ENCODE measurements at regions not wholly inside any gene's neighbourhood (a gene's known extent, or its start where the extent isn't known, plus 50 kb on each side); places are given as distances from the start of the nearest gene placed in this dataset.

DNA sequence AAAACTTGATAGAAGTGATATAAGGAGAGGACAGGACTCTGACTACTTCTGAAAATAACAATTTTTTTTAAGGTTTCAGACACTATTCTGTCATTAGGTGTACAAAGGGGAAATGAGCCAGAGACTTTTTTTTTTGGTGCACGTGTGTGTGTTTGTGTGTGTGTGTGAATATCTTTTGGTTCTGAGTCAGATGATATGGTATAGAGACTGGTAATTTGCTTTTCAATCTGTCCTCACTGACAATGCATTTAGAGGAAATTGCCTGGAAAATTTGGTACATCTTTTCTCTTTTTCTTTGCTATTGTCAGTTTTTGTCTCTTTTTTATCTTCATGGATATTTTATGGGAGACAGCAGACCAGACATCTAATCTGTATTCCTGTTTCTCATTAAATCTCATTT lies 59.3 kb downstream of the DDIT4L start:
- DNase-seq (ENCODE audit: low read depth, low spot score) = no peak
- Histone ChIP-seq H3K36me3 (ENCODE audit: insufficient read depth, low read length) (no peaks in the 10 kb centered on the region), H3K4me3 (no peak overlapping the region), H3K9ac (ENCODE audit: insufficient read length) (no peak overlapping the region), H3K9me3 (ENCODE audit: low read depth, low read length) (no peaks in the 10 kb centered on the region), H3K27ac (no peak overlapping the region)
- TF ChIP-seq POLR2AphosphoS5 (IDR thresholded peaks at IDR 0.05; ENCODE audit: borderline replicate concordance, low read depth, low read length) (no peak), EZH2 (IDR thresholded peaks at IDR 0.05) (no peak), FOXP2 (optimal IDR thresholded peaks at IDR 0.05; ENCODE audit: control extremely low read depth, extremely low read length, insufficient read depth) (no peak)

DNA sequence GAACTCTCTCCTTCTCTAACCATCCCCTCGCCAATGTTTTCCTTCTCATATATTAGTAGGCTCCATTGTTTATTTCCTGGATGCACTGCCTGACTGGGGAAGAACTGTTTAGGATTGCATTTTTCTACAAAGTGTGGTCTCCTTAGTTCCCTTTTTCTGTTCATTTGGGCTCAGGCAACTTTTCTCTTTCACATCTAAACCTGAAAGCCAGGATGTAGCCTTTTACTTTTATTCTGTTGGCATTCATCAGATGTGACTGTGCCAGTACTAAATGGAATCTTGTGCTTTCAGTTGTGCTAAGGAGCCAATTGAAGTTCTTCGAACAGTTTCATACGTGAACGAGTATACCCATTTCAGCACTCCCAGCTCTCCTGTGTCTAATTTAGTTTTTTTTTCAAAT lies 59.8 kb downstream of the DDIT4L start:
- TF ChIP-seq FOXP2 (optimal IDR thresholded peaks at IDR 0.05; ENCODE audit: control extremely low read depth, extremely low read length, insufficient read depth) (no peak), EZH2 (IDR thresholded peaks at IDR 0.05) (no peak), POLR2AphosphoS5 (IDR thresholded peaks at IDR 0.05; ENCODE audit: borderline replicate concordance, low read depth, low read length) (no peak)
- no peaks in the 10 kb centered on the region for H3K36me3 ChIP-seq (ENCODE audit: insufficient read depth, low read length)
- no peak overlapping the region for H3K4me3 ChIP-seq
- DNase-seq (ENCODE audit: low read depth, low spot score) = no peak
- no peaks in the 10 kb centered on the region for H3K9me3 ChIP-seq (ENCODE audit: low read depth, low read length)
- no peak overlapping the region for H3K9ac ChIP-seq (ENCODE audit: insufficient read length)
- no peak overlapping the region for H3K27ac ChIP-seq

DNA sequence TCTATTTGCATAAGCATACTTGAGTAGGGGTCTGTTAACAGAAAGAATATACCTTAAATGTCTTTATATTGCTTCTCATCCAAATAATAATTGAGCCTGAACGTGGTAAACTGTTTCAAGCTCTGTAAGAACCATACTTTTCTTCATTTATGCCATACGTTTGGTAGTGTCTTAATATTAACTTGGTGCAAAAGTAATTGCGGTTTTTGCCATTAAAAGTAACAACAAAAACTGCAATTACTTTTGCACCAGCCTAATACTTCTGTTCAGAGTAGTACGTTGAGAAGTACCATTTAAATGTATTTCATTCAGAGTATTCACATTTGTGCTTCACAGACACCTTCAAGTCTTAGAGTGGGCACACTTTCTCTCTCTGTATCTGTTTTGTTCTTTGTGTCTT lies 60.5 kb downstream of the DDIT4L start:
- DNase-seq (ENCODE audit: low read depth, low spot score) = no peak
- TF ChIP-seq EZH2 (IDR thresholded peaks at IDR 0.05) = no peak
- no peak for TF ChIP-seq POLR2AphosphoS5 (IDR thresholded peaks at IDR 0.05; ENCODE audit: borderline replicate concordance, low read depth, low read length)
- no peak overlapping the region for H3K27ac ChIP-seq
- no peak overlapping the region for H3K4me3 ChIP-seq
- H3K36me3 ChIP-seq (ENCODE audit: insufficient read depth, low read length) = no peaks in the 10 kb centered on the region
- H3K9ac ChIP-seq (ENCODE audit: insufficient read length) = no peak overlapping the region
- no peaks in the 10 kb centered on the region for H3K9me3 ChIP-seq (ENCODE audit: low read depth, low read length)

DNA sequence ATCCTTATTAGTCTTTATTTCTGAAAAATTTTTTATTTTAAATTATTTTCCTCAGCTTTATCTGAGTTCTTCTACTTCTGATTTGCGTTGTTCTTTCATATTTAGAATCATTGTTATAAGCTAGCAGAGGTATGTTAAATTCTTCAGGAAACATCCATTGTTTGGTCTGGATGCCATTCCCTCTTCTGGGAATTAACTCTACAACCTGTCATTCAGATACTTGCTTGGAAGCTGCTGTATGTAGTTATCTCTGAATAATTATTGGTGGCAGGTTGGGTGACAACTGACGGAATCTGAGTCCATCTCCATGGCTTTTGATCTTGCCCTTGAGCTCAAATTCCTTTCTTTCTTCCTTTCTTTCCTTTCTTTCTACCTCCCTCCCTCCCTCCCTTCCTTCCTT lies 61.9 kb downstream of the DDIT4L start:
- no peak for TF ChIP-seq EZH2 (IDR thresholded peaks at IDR 0.05)
- no peak for TF ChIP-seq POLR2AphosphoS5 (IDR thresholded peaks at IDR 0.05; ENCODE audit: borderline replicate concordance, low read depth, low read length)
- TF ChIP-seq FOXP2 (optimal IDR thresholded peaks at IDR 0.05; ENCODE audit: control extremely low read depth, extremely low read length, insufficient read depth) = no peak

DNA sequence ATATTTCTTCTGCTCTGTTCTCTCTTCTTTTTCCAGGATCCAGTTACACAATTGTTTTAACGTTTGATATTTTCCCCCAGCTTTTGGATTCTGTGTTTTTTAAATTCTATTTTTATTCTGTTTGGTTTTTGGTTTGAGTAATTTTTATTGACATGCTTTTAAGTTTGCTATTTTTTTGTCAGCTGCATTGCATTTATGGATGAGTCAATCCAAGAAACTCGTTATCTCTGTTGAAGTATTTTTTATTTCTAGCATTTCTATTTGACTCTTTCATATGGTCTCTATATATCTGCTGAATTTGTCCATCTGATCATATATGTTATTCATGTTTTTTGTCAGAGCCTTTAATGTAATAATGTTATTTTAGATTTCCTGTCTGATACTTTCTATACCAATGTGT lies 65.6 kb downstream of the DDIT4L start:
- DNase-seq (ENCODE audit: low read depth, low spot score) = no peak
- no peak overlapping the region for H3K9ac ChIP-seq (ENCODE audit: insufficient read length)
- no peak overlapping the region for H3K4me3 ChIP-seq
- no peaks in the 10 kb centered on the region for H3K9me3 ChIP-seq (ENCODE audit: low read depth, low read length)
- H3K36me3 ChIP-seq (ENCODE audit: insufficient read depth, low read length) = no peaks in the 10 kb centered on the region
- no peak for TF ChIP-seq FOXP2 (optimal IDR thresholded peaks at IDR 0.05; ENCODE audit: control extremely low read depth, extremely low read length, insufficient read depth)
- no peak for TF ChIP-seq POLR2AphosphoS5 (IDR thresholded peaks at IDR 0.05; ENCODE audit: borderline replicate concordance, low read depth, low read length)
- no peak for TF ChIP-seq EZH2 (IDR thresholded peaks at IDR 0.05)
- no peak overlapping the region for H3K27ac ChIP-seq

More for the DNA sequence above, 61.9 kb downstream of the DDIT4L start:
- H3K36me3 ChIP-seq (ENCODE audit: insufficient read depth, low read length) = no peaks in the 10 kb centered on the region
- H3K4me3 ChIP-seq = no peak overlapping the region
- H3K9ac ChIP-seq (ENCODE audit: insufficient read length) = no peak overlapping the region
- H3K27ac ChIP-seq = no peak overlapping the region
- no peaks in the 10 kb centered on the region for H3K9me3 ChIP-seq (ENCODE audit: low read depth, low read length)
- no peak for DNase-seq (ENCODE audit: low read depth, low spot score)

DNA sequence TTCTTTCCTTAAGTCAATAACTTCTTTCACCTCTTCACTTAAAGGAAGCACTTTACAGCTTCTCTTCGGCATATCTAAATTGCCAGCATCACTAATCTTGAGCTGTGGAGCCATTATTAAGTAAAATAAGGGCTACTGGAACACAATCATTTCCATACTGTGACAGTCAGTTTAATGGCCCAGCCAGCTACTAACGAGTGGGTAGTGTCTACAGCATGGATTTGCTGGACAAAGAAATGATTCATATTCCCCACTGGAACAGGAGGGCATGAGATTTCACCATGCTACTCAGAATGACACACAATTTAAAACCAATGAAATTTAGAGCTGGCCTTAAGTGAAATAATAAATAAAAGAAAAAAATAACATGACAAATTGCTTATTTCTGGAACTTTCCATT lies 72.1 kb downstream of the DDIT4L start:
- H3K4me3 ChIP-seq = peak overlapping the region; percentile 25; the same call in 1 of the 2 replicates
- no peak for DNase-seq (ENCODE audit: low read depth, low spot score)
- no peaks in the 10 kb centered on the region for H3K36me3 ChIP-seq (ENCODE audit: insufficient read depth, low read length)
- no peak overlapping the region for H3K27ac ChIP-seq
- H3K9me3 ChIP-seq (ENCODE audit: low read depth, low read length) = no peaks in the 10 kb centered on the region
- TF ChIP-seq FOXP2 (optimal IDR thresholded peaks at IDR 0.05; ENCODE audit: control extremely low read depth, extremely low read length, insufficient read depth) = no peak
- no peak for TF ChIP-seq POLR2AphosphoS5 (IDR thresholded peaks at IDR 0.05; ENCODE audit: borderline replicate concordance, low read depth, low read length)
- TF ChIP-seq EZH2 (IDR thresholded peaks at IDR 0.05) = no peak
- no peak overlapping the region for H3K9ac ChIP-seq (ENCODE audit: insufficient read length)

DNA sequence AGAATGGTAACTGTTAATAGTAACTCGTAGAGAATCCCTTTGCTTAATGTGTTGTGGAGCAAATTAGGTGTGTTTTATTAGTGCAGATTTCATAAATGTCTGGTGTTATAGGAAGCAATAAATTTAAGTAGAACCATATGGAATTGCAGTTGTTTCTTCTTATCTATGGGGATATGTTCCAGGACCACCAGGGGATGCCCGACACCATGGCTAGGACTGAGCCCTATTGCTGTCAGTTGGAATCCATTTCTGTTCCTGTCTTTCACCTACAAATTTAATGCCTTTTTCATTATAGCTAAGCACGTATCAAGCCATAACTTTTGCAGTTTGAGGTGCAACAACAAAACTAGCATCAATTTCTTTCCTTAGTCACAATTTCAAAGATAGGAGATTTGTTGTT lies 72.5 kb downstream of the DDIT4L start:
- Histone ChIP-seq H3K27ac (no peak overlapping the region), H3K9ac (ENCODE audit: insufficient read length) (no peak overlapping the region), H3K4me3 (peak overlapping the region; percentile 25), H3K9me3 (ENCODE audit: low read depth, low read length) (no peaks in the 10 kb centered on the region), H3K36me3 (ENCODE audit: insufficient read depth, low read length) (no peaks in the 10 kb centered on the region)
- TF ChIP-seq FOXP2 (optimal IDR thresholded peaks at IDR 0.05; ENCODE audit: control extremely low read depth, extremely low read length, insufficient read depth) (no peak), EZH2 (IDR thresholded peaks at IDR 0.05) (no peak), POLR2AphosphoS5 (IDR thresholded peaks at IDR 0.05; ENCODE audit: borderline replicate concordance, low read depth, low read length) (no peak; the same call in 1 of the 2 replicates)
- DNase-seq (ENCODE audit: low read depth, low spot score) = no peak

DNA sequence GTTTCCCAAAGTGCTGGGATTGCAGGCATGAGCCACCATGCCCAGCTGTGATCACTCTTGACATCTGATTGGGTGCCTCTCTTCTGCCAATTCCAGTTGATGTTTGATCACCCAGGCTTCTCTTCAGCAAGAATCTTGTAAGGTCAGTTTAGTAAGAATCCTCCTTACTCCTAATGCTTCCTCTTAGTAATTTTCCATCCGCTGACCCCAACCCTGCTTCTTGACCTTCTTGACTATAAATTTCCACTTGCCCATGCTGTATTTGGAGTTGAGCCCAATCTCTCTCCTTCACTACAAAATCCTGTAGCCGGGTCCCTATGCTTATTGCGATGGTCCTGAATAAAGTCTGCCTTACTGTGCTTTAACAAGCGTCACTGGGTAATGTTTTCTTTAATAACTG lies 75.4 kb downstream of the DDIT4L start:
- TF ChIP-seq FOXP2 (optimal IDR thresholded peaks at IDR 0.05; ENCODE audit: control extremely low read depth, extremely low read length, insufficient read depth) (no peak), POLR2AphosphoS5 (IDR thresholded peaks at IDR 0.05; ENCODE audit: borderline replicate concordance, low read depth, low read length) (no peak), EZH2 (IDR thresholded peaks at IDR 0.05) (no peak)
- DNase-seq (ENCODE audit: low read depth, low spot score) = no peak
- no peak overlapping the region for H3K27ac ChIP-seq
- no peak overlapping the region for H3K9ac ChIP-seq (ENCODE audit: insufficient read length)
- H3K36me3 ChIP-seq (ENCODE audit: insufficient read depth, low read length) = no peaks in the 10 kb centered on the region
- no peaks in the 10 kb centered on the region for H3K9me3 ChIP-seq (ENCODE audit: low read depth, low read length)
- no peak overlapping the region for H3K4me3 ChIP-seq

DNA sequence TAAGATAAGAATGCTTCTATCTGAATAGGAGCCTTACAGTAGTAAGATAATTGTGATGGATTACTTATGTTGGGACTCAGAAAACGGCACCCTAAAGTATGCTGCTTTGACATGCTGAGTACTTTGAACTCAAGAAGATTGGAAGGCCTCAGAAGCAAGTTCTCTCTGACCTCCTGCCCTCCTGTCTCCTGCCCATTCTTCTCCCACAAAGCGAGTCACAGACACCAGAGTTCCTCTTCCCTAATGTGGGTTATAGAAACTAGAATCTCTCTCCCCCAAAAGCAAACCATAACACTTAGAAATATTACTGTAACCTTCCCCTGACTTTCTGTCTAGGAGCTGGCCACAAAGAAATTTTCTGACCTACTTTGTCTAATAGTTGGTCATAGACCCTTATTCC lies 76.5 kb downstream of the DDIT4L start:
- no peak overlapping the region for H3K4me3 ChIP-seq
- DNase-seq (ENCODE audit: low read depth, low spot score) = no peak
- H3K27ac ChIP-seq = no peak overlapping the region
- H3K36me3 ChIP-seq (ENCODE audit: insufficient read depth, low read length) = no peaks in the 10 kb centered on the region
- TF ChIP-seq FOXP2 (optimal IDR thresholded peaks at IDR 0.05; ENCODE audit: control extremely low read depth, extremely low read length, insufficient read depth) (no peak), EZH2 (IDR thresholded peaks at IDR 0.05) (no peak), POLR2AphosphoS5 (IDR thresholded peaks at IDR 0.05; ENCODE audit: borderline replicate concordance, low read depth, low read length) (no peak)
- H3K9ac ChIP-seq (ENCODE audit: insufficient read length) = no peak overlapping the region
- no peaks in the 10 kb centered on the region for H3K9me3 ChIP-seq (ENCODE audit: low read depth, low read length)
